ENCODE measurements at regions not wholly inside any gene's neighbourhood (a gene's known extent, or its start where the extent isn't known, plus 50 kb on each side); places are given as distances from the start of the nearest gene placed in this dataset.

DNA sequence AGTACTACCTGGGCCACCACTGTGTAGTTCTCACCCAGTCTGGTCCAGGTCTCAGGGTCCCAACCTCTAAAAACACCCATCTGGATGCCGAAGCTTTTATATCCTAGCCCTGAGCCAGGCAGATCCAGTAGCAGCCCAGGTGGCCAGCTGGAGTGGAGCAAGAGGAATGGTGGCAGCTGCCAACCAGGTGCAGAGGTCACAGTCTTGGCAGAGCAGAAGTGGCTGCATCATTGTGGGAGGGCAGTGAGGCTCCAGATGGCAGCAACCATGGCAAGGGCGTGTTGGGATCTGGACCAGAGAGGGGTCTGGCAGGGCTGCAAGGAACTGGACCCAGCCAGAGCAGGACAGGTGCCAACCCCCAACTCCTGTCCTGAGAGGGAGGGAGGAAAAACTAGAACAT, 72.2 kb upstream of the AGAP1 start:
- TF ChIP-seq, protein P1, sequence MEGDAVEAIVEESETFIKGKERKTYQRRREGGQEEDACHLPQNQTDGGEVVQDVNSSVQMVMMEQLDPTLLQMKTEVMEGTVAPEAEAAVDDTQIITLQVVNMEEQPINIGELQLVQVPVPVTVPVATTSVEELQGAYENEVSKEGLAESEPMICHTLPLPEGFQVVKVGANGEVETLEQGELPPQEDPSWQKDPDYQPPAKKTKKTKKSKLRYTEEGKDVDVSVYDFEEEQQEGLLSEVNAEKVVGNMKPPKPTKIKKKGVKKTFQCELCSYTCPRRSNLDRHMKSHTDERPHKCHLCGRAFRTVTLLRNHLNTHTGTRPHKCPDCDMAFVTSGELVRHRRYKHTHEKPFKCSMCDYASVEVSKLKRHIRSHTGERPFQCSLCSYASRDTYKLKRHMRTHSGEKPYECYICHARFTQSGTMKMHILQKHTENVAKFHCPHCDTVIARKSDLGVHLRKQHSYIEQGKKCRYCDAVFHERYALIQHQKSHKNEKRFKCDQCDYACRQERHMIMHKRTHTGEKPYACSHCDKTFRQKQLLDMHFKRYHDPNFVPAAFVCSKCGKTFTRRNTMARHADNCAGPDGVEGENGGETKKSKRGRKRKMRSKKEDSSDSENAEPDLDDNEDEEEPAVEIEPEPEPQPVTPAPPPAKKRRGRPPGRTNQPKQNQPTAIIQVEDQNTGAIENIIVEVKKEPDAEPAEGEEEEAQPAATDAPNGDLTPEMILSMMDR (IDR thresholded peaks at IDR 0.05; ENCODE audit: poor library complexity), result no peak
- TF ChIP-seq EZH2 (IDR thresholded peaks at IDR 0.05; ENCODE audit: borderline replicate concordance), result no peak

All from hepatocyte (in vitro differentiated cells).